ENCODE measurements at regions not wholly inside any gene's neighbourhood (a gene's known extent, or its start where the extent isn't known, plus 50 kb on each side); places are given as distances from the start of the nearest gene placed in this dataset.

DNA sequence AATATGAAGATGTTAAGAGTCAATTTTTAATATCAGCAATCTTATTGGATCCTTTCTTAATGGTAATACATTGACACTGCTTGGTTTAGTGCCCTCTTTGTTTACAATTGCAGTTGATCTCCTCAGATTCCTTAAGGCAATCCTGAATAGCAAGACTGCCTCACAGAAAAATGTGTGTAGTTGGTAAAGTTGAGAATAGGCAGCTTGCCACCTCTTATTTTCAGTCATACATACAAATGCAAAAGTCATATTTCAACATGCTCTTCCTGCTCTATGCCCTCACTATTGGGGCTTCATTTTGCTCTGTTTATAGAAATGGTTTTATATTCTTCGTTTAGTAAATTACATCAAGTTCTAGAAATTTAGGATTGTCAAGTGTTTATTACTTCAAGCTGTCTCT is 661.1 kb upstream of the ANKRD30A start:
- RAD21 ChIA-PET (ENCODE audit: low non-redundant PET in 1 of 2, low total read pairs in 2 of 2, uncharacterized antibody in 2 of 2, unreplicated experiment in 2 of 2) = no interaction called here
- TF ChIP-seq TCF7L2 (IDR thresholded peaks at IDR 0.05; ENCODE audit: borderline replicate concordance, extremely low read depth, insufficient read depth, insufficient read length) (no peak), SP1 (IDR thresholded peaks at IDR 0.05; ENCODE audit: low read depth) (no peak), CBX3 (IDR thresholded peaks at IDR 0.05; ENCODE audit: low read depth) (no peak), POLR2AphosphoS5 (IDR thresholded peaks at IDR 0.05; ENCODE audit: low read depth, low read length) (no peak), RAD21 (IDR thresholded peaks at IDR 0.05; ENCODE audit: low read depth) (no peak)
- TF ChIP-seq, protein P1, sequence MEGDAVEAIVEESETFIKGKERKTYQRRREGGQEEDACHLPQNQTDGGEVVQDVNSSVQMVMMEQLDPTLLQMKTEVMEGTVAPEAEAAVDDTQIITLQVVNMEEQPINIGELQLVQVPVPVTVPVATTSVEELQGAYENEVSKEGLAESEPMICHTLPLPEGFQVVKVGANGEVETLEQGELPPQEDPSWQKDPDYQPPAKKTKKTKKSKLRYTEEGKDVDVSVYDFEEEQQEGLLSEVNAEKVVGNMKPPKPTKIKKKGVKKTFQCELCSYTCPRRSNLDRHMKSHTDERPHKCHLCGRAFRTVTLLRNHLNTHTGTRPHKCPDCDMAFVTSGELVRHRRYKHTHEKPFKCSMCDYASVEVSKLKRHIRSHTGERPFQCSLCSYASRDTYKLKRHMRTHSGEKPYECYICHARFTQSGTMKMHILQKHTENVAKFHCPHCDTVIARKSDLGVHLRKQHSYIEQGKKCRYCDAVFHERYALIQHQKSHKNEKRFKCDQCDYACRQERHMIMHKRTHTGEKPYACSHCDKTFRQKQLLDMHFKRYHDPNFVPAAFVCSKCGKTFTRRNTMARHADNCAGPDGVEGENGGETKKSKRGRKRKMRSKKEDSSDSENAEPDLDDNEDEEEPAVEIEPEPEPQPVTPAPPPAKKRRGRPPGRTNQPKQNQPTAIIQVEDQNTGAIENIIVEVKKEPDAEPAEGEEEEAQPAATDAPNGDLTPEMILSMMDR (IDR thresholded peaks at IDR 0.05 in 2 of 3, conservative IDR thresholded peaks at IDR 0.05 in 1 of 3; ENCODE audit: borderline replicate concordance in 1 of 3, insufficient read depth in 1 of 3, low read depth in 2 of 3, low read length in 2 of 3) = no peak
- TF ChIP-seq, protein P2, sequence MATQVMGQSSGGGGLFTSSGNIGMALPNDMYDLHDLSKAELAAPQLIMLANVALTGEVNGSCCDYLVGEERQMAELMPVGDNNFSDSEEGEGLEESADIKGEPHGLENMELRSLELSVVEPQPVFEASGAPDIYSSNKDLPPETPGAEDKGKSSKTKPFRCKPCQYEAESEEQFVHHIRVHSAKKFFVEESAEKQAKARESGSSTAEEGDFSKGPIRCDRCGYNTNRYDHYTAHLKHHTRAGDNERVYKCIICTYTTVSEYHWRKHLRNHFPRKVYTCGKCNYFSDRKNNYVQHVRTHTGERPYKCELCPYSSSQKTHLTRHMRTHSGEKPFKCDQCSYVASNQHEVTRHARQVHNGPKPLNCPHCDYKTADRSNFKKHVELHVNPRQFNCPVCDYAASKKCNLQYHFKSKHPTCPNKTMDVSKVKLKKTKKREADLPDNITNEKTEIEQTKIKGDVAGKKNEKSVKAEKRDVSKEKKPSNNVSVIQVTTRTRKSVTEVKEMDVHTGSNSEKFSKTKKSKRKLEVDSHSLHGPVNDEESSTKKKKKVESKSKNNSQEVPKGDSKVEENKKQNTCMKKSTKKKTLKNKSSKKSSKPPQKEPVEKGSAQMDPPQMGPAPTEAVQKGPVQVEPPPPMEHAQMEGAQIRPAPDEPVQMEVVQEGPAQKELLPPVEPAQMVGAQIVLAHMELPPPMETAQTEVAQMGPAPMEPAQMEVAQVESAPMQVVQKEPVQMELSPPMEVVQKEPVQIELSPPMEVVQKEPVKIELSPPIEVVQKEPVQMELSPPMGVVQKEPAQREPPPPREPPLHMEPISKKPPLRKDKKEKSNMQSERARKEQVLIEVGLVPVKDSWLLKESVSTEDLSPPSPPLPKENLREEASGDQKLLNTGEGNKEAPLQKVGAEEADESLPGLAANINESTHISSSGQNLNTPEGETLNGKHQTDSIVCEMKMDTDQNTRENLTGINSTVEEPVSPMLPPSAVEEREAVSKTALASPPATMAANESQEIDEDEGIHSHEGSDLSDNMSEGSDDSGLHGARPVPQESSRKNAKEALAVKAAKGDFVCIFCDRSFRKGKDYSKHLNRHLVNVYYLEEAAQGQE (IDR thresholded peaks at IDR 0.05; ENCODE audit: low read depth) = no peak
- Histone ChIP-seq H3K4me2 (ENCODE audit: low read length) (no peak overlapping the region), H3K4me1 (ENCODE audit: control insufficient read depth in 1 of 2, insufficient read depth in 2 of 2, low read length in 2 of 2) (no peaks in the 10 kb centered on the region), H3K9me2 (ENCODE audit: insufficient read depth) (no peaks in the 10 kb centered on the region), H4K20me1 (ENCODE audit: insufficient read depth) (no peaks in the 10 kb centered on the region; the same call in 1 of the 2 replicates), H3K27me3 (ENCODE audit: insufficient read depth, low read length) (no peaks in the 10 kb centered on the region), H3K9me3 (ENCODE audit: control insufficient read depth in 1 of 2, insufficient read depth in 1 of 2, low read depth in 1 of 2, low read length in 2 of 2) (peaks cover 0 to 22% of the 10 kb centered on the region in 2 experiments; a peak in 2 of 4 replicates), H3K4me3 (replicated peaks in 1 of 2; ENCODE audit: low read depth in 1 of 2, low read length in 2 of 2) (no peak overlapping the region), H3K9ac (ENCODE audit: low read length) (no peak overlapping the region), H3K79me2 (ENCODE audit: insufficient read depth, low read length) (no peaks in the 10 kb centered on the region), H3K27ac (ENCODE audit: low read depth, low read length) (no peak overlapping the region), H3K36me3 (ENCODE audit: control insufficient read depth in 1 of 2, insufficient read depth in 2 of 2, low read length in 2 of 2) (no peaks in the 10 kb centered on the region), H2AFZ (ENCODE audit: low read depth, low read length, poor library complexity, severe bottlenecking) (no peak overlapping the region)
- DNase-seq (ENCODE audit: low read depth, low spot score) (no peak), ATAC-seq (no peak)
- POLR2A ChIA-PET = no interaction called here
- no TSS peak for BruUV-seq (replicated peaks)
- CTCF ChIA-PET = no interaction called here
- intact Hi-C loops (cut with micrococcal nuclease) = no loop called here
